H1 (cell line): ENCODE measurements at regions not wholly inside any gene's neighbourhood (a gene's known extent, or its start where the extent isn't known, plus 50 kb on each side); places are given as distances from the start of the nearest gene placed in this dataset.

Source experiments
- EGR1 ChIP-seq: IDR thresholded peaks from 2 replicates; pipeline ENCODE4 v1.6.1; 2011; ENCODE audit warnings: low read depth, low read length, borderline replicate concordance
- EZH2 ChIP-seq: fragments of 200-600 bp; sonication (generic); IDR thresholded peaks from 2 replicates; pipeline ENCODE4 v1.7.1; 2012; ENCODE audit warnings: low read depth, mild to moderate bottlenecking, moderate library complexity, low read length, inconsistent platforms; ENCODE audit not compliant: severe bottlenecking
- PHF8 ChIP-seq: fragments of 200-600 bp; sonication (generic); conservative IDR thresholded peaks from 2 replicates; pipeline ENCODE4 v1.7.1; 2012; ENCODE audit warnings: low read depth, mild to moderate bottlenecking, inconsistent platforms, low read length, moderate library complexity
- TCF12 ChIP-seq: IDR thresholded peaks from 2 replicates; pipeline ENCODE4 v1.6.1; 2011; ENCODE audit warnings: low read depth, mild to moderate bottlenecking, low read length
- TF ChIP-seq, protein P1 (sequence below): IDR thresholded peaks from 2 replicates; pipeline ENCODE4 v1.6.1; 2012; ENCODE audit warnings: inconsistent platforms

DNA sequence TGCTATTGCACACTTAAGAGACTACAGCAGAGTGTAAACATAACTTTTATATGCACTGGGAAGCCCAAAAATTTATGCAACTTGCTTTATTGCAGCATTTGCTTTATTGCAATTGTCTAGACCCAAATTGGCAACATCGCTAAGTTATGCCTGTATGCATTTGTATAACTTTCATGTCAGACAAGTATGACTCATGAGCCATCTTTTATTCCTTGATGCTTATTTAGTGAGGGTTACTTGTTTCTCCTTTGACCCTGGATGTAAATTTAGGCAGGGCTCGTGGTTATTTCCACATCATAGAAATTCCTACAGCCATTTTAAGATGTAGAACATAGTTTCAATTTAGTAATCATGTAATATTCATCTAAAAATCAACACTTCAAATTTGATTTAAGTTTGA is 130.3 kb upstream of the LY86 start:
- TF ChIP-seq PHF8, result no peak
- TF ChIP-seq, protein P1, sequence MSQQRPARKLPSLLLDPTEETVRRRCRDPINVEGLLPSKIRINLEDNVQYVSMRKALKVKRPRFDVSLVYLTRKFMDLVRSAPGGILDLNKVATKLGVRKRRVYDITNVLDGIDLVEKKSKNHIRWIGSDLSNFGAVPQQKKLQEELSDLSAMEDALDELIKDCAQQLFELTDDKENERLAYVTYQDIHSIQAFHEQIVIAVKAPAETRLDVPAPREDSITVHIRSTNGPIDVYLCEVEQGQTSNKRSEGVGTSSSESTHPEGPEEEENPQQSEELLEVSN, result no peak
- TF ChIP-seq EGR1, result no peak
- no peak for TF ChIP-seq TCF12
- no peak for TF ChIP-seq EZH2
